ENCODE measurements at regions not wholly inside any gene's neighbourhood (a gene's known extent, or its start where the extent isn't known, plus 50 kb on each side); places are given as distances from the start of the nearest gene placed in this dataset.
A peak's percentile ranks its signal among the peaks of the same experiment; 100 is the strongest.

GRCh38 chr6:97586344-97586743 is 303.3 kb upstream of the MMS22L start:
- Histone ChIP-seq H3K4me3 (no peak overlapping the region), H3K4me2 (no peak overlapping the region), H3K27ac (no peak overlapping the region), H4K20me1 (ENCODE audit: low read depth) (no peaks in the 10 kb centered on the region), H3K79me2 (ENCODE audit: low read depth) (no peaks in the 10 kb centered on the region), H2AFZ (replicated peaks) (peak overlapping the region; percentile 78), H3F3A (ENCODE audit: low read depth) (no peaks in the 10 kb centered on the region), H3K4me1 (no peaks in the 10 kb centered on the region), H3K9me3 (ENCODE audit: low read depth) (no peaks in the 10 kb centered on the region), H3K9ac (no peak overlapping the region), H3K36me3 (no peaks in the 10 kb centered on the region), H3K27me3 (no peaks in the 10 kb centered on the region)
- Mint-ChIP-seq H3K4me3 (no peak overlapping the region), H3K27ac (no peak overlapping the region), H3K9me3 (no peaks in the 10 kb centered on the region), H3K36me3 (no peaks in the 10 kb centered on the region), H3K27me3 (ENCODE audit: insufficient read depth, low read depth) (no peaks in the 10 kb centered on the region), H3K4me1 (peaks cover 11% of the 10 kb centered on the region)
- TF ChIP-seq EZH2phosphoT487 (IDR thresholded peaks at IDR 0.05) (no peak), CTCF (IDR thresholded peaks at IDR 0.05) (peak; percentile 55), EZH2 (IDR thresholded peaks at IDR 0.05) (no peak)
- DNase-seq (ENCODE audit: low spot score): peak; percentile 57

- Histone ChIP-seq H3K79me2 (ENCODE audit: low read depth) (no peaks in the 10 kb centered on the region), H3K4me3 (no peak overlapping the region), H3K36me3 (no peaks in the 10 kb centered on the region), H3K4me1 (no peaks in the 10 kb centered on the region), H3F3A (ENCODE audit: low read depth) (peaks cover 6% of the 10 kb centered on the region), H3K9me3 (ENCODE audit: low read depth) (no peaks in the 10 kb centered on the region), H4K20me1 (ENCODE audit: low read depth) (no peaks in the 10 kb centered on the region), H2AFZ (replicated peaks) (no peak overlapping the region), H3K27ac (no peak overlapping the region), H3K4me2 (no peak overlapping the region), H3K27me3 (no peaks in the 10 kb centered on the region), H3K9ac (no peak overlapping the region)
- TF ChIP-seq EZH2 (IDR thresholded peaks at IDR 0.05): no peak
- Mint-ChIP-seq H3K4me3 (no peak overlapping the region), H3K27ac (no peak overlapping the region), H3K9me3 (peaks cover 4% of the 10 kb centered on the region), H3K27me3 (ENCODE audit: insufficient read depth, low read depth) (peaks cover 2% of the 10 kb centered on the region), H3K4me1 (peaks cover 7% of the 10 kb centered on the region), H3K36me3 (no peaks in the 10 kb centered on the region)
- peak; percentile 4 for DNase-seq (ENCODE audit: low spot score)
Observed at GRCh38 chr6:97591955-97592354, 308.9 kb upstream of the MMS22L start.

GRCh38 chr6:97594844-97595243 is 311.8 kb upstream of the MMS22L start:
- Histone ChIP-seq H3K4me2 (no peak overlapping the region), H2AFZ (replicated peaks) (no peak overlapping the region), H3K79me2 (ENCODE audit: low read depth) (no peaks in the 10 kb centered on the region), H3K9ac (no peak overlapping the region), H4K20me1 (ENCODE audit: low read depth) (no peaks in the 10 kb centered on the region), H3F3A (ENCODE audit: low read depth) (peaks cover 6% of the 10 kb centered on the region), H3K4me1 (no peaks in the 10 kb centered on the region), H3K36me3 (no peaks in the 10 kb centered on the region), H3K9me3 (ENCODE audit: low read depth) (no peaks in the 10 kb centered on the region), H3K27ac (no peak overlapping the region), H3K4me3 (no peak overlapping the region), H3K27me3 (no peaks in the 10 kb centered on the region)
- Mint-ChIP-seq H3K4me3 (no peak overlapping the region), H3K27me3 (ENCODE audit: insufficient read depth, low read depth) (peaks cover 2% of the 10 kb centered on the region), H3K9me3 (peaks cover 4% of the 10 kb centered on the region), H3K4me1 (peaks cover 7% of the 10 kb centered on the region), H3K36me3 (no peaks in the 10 kb centered on the region), H3K27ac (no peak overlapping the region)
- DNase-seq (ENCODE audit: low spot score): no peak
- TF ChIP-seq CTCF (IDR thresholded peaks at IDR 0.05) (no peak), EZH2 (IDR thresholded peaks at IDR 0.05) (no peak), EZH2phosphoT487 (IDR thresholded peaks at IDR 0.05) (no peak)

GRCh38 chr6:97621111-97621510 is 338.1 kb upstream of the MMS22L start:
- no peaks in the 10 kb centered on the region for H4K20me1 ChIP-seq (ENCODE audit: low read depth)
- H3K27me3 ChIP-seq: no peaks in the 10 kb centered on the region
- Mint-ChIP-seq H3K27me3 (ENCODE audit: insufficient read depth, low read depth) (no peaks in the 10 kb centered on the region), H3K4me1 (no peaks in the 10 kb centered on the region), H3K4me3 (no peak overlapping the region), H3K27ac (no peak overlapping the region), H3K36me3 (no peaks in the 10 kb centered on the region), H3K9me3 (no peaks in the 10 kb centered on the region)
- H3K4me3 ChIP-seq: no peak overlapping the region
- no peak overlapping the region for H3K27ac ChIP-seq
- TF ChIP-seq EZH2 (IDR thresholded peaks at IDR 0.05): no peak
- TF ChIP-seq CTCF (IDR thresholded peaks at IDR 0.05): no peak
- TF ChIP-seq EZH2phosphoT487 (IDR thresholded peaks at IDR 0.05): no peak
- H3F3A ChIP-seq (ENCODE audit: low read depth): no peaks in the 10 kb centered on the region
- H3K9me3 ChIP-seq (ENCODE audit: low read depth): no peaks in the 10 kb centered on the region
- H2AFZ ChIP-seq (replicated peaks): no peak overlapping the region
- no peaks in the 10 kb centered on the region for H3K79me2 ChIP-seq (ENCODE audit: low read depth)
- H3K4me1 ChIP-seq: no peaks in the 10 kb centered on the region
- H3K36me3 ChIP-seq: no peaks in the 10 kb centered on the region
- no peak overlapping the region for H3K9ac ChIP-seq
- H3K4me2 ChIP-seq: no peak overlapping the region
- no peak for DNase-seq (ENCODE audit: low spot score)

All from neural progenitor cell (in vitro differentiated cells).